A204.1 (cell line): ENCODE measurements at regions not wholly inside any gene's neighbourhood (a gene's known extent, or its start where the extent isn't known, plus 50 kb on each side); places are given as distances from the start of the nearest gene placed in this dataset.

ENCODE experiments used
- FAIRE-seq: peaks from 2 replicates; lab custom pipeline; 2012; peaks lifted over from hg19 to GRCh38; lab: Jason Lieb, UNC

GRCh38 chr9:117547904-117548303 is 133.0 kb upstream of the ASTN2 start:
- FAIRE-seq: no peak

GRCh38 chr9:117546894-117547678 is 132.2 kb upstream of the ASTN2 start:
- no peak for FAIRE-seq

GRCh38 chr9:117545846-117546245 is 131.0 kb upstream of the ASTN2 start:
- no peak for FAIRE-seq

GRCh38 chr9:117543089-117543488 is 128.2 kb upstream of the ASTN2 start:
- FAIRE-seq: no peak

- FAIRE-seq: no peak
Measured at GRCh38 chr9:117542021-117542420, 127.2 kb upstream of the ASTN2 start.

GRCh38 chr9:117541181-117541580 is 126.3 kb upstream of the ASTN2 start:
- no peak for FAIRE-seq

- no peak for FAIRE-seq
Measured at GRCh38 chr9:117535973-117536372, 121.1 kb upstream of the ASTN2 start.

- FAIRE-seq: no peak
Measured at GRCh38 chr9:117535434-117535833, 120.6 kb upstream of the ASTN2 start.

- no peak for FAIRE-seq
Measured at GRCh38 chr9:117528225-117528624, 113.4 kb upstream of the ASTN2 start.

- FAIRE-seq: no peak
Measured at GRCh38 chr9:117526674-117527073, 111.8 kb upstream of the ASTN2 start.

GRCh38 chr9:117523531-117524153 is 108.8 kb upstream of the ASTN2 start:
- FAIRE-seq: no peak

- FAIRE-seq: no peak
Measured at GRCh38 chr9:117521293-117521692, 106.4 kb upstream of the ASTN2 start.

- no peak for FAIRE-seq
Measured at GRCh38 chr9:117516676-117517632, 102.1 kb upstream of the ASTN2 start.

GRCh38 chr9:117511852-117512481 is 97.1 kb upstream of the ASTN2 start:
- FAIRE-seq: no peak

- no peak for FAIRE-seq
Measured at GRCh38 chr9:117496307-117496706, 81.5 kb upstream of the ASTN2 start.

GRCh38 chr9:117494401-117495090 is 79.7 kb upstream of the ASTN2 start:
- no peak for FAIRE-seq

GRCh38 chr9:117492476-117492875 is 77.6 kb upstream of the ASTN2 start:
- no peak for FAIRE-seq

GRCh38 chr9:117491491-117491890 is 76.6 kb upstream of the ASTN2 start:
- no peak for FAIRE-seq

GRCh38 chr9:117490199-117490598 is 75.3 kb upstream of the ASTN2 start:
- no peak for FAIRE-seq

- no peak for FAIRE-seq
Measured at GRCh38 chr9:117488659-117489058, 73.8 kb upstream of the ASTN2 start.

- no peak for FAIRE-seq
Measured at GRCh38 chr9:117487555-117488175, 72.8 kb upstream of the ASTN2 start.
